H9 (cell line): ENCODE measurements at regions not wholly inside any gene's neighbourhood (a gene's known extent, or its start where the extent isn't known, plus 50 kb on each side); places are given as distances from the start of the nearest gene placed in this dataset.

ENCODE experiments used
- DNase-seq: peaks from one replicate; pipeline ENCODE4 v3.0.0-alpha.2; 2017
- H2AFZ ChIP-seq: one replicate; pipeline ENCODE4 v1.6.1; 2013; ENCODE audit warnings: mild to moderate bottlenecking, low read length, control low read depth, moderate library complexity
- H2AK5ac ChIP-seq: 2 replicates; pipeline ENCODE4 v1.6.1; 2013; ENCODE audit warnings: low read length, control low read depth, mixed read lengths; ENCODE audit not compliant: insufficient read length
- H2BK120ac ChIP-seq: one replicate; pipeline ENCODE4 v1.6.1; 2013; ENCODE audit warnings: low read depth, mild to moderate bottlenecking, low read length, control low read depth, inconsistent platforms; ENCODE audit not compliant: poor library complexity, severe bottlenecking
- H2BK12ac ChIP-seq: 2 replicates; pipeline ENCODE4 v1.6.1; 2013; ENCODE audit warnings: low read length, control low read depth, mixed read lengths, low read depth; ENCODE audit not compliant: insufficient read length
- H2BK15ac ChIP-seq: 2 replicates; pipeline ENCODE4 v1.6.1; 2013; ENCODE audit warnings: low read depth, low read length, control low read depth
- H2BK20ac ChIP-seq: one replicate; pipeline ENCODE4 v1.6.1; 2013; ENCODE audit warnings: low read depth, mild to moderate bottlenecking, low read length, control low read depth, inconsistent platforms; ENCODE audit not compliant: poor library complexity, severe bottlenecking
- H2BK5ac ChIP-seq: 2 replicates; pipeline ENCODE4 v1.6.1; 2013; ENCODE audit warnings: low read length, control low read depth, mixed read lengths; ENCODE audit not compliant: insufficient read length
- H3K14ac ChIP-seq: 2 replicates; pipeline ENCODE4 v1.6.1; 2013; ENCODE audit warnings: low read length, control low read depth; ENCODE audit not compliant: insufficient read depth
- H3K18ac ChIP-seq: 2 replicates; pipeline ENCODE4 v1.6.1; 2013; ENCODE audit warnings: low read depth, mild to moderate bottlenecking, mixed read lengths, low read length, control low read depth; ENCODE audit not compliant: insufficient read length
- H3K23ac ChIP-seq: 2 replicates; pipeline ENCODE4 v1.6.1; 2013; ENCODE audit warnings: low read length, control low read depth, mixed read lengths, low read depth; ENCODE audit not compliant: insufficient read length
- H3K23me2 ChIP-seq: 2 replicates; pipeline ENCODE4 v1.6.1; 2013; ENCODE audit warnings: low read depth, mild to moderate bottlenecking, mixed read lengths, low read length, control low read depth; ENCODE audit not compliant: insufficient read length, poor library complexity, severe bottlenecking
- H3K27ac ChIP-seq: 2 replicates; pipeline ENCODE4 v1.5.1; 2013; ENCODE audit warnings: low read length, control low read depth, mixed read lengths, low read depth; ENCODE audit not compliant: insufficient read length
- H3K27me3 ChIP-seq: 2 replicates; pipeline ENCODE4 v1.6.1; 2013; ENCODE audit warnings: low read length, control low read depth, inconsistent platforms; ENCODE audit not compliant: insufficient read depth
- H3K4ac ChIP-seq: 2 replicates; pipeline ENCODE4 v1.6.1; 2013; ENCODE audit warnings: low read depth, mild to moderate bottlenecking, control low read depth, inconsistent platforms, low read length, moderate library complexity
- H3K4me1 ChIP-seq: 2 replicates; pipeline ENCODE4 v1.6.1; 2013; ENCODE audit warnings: low read length, control low read depth, inconsistent platforms; ENCODE audit not compliant: insufficient read depth
- H3K4me2 ChIP-seq: 2 replicates; pipeline ENCODE4 v1.6.1; 2013; ENCODE audit warnings: low read length, control low read depth, mixed read lengths; ENCODE audit not compliant: insufficient read length, insufficient read depth
- H3K56ac ChIP-seq: 2 replicates; pipeline ENCODE4 v1.6.1; 2013; ENCODE audit warnings: low read depth, mild to moderate bottlenecking, mixed read lengths, low read length, control low read depth; ENCODE audit not compliant: insufficient read length
- H3K79me1 ChIP-seq: 2 replicates; pipeline ENCODE4 v1.6.1; 2013; ENCODE audit warnings: low read depth, mild to moderate bottlenecking, moderate library complexity, low read length, control low read depth, inconsistent platforms; ENCODE audit not compliant: insufficient read depth, poor library complexity, severe bottlenecking
- H3K79me2 ChIP-seq: 2 replicates; pipeline ENCODE4 v1.6.1; 2013; ENCODE audit warnings: low read length, control low read depth, inconsistent platforms; ENCODE audit not compliant: insufficient read depth
- H3K9ac ChIP-seq: 2 replicates; pipeline ENCODE4 v1.6.1; 2013; ENCODE audit warnings: low read length, control low read depth, mixed read lengths; ENCODE audit not compliant: insufficient read length; ENCODE audit errors: extremely low read depth
- H3K9me3 ChIP-seq: one replicate; pipeline ENCODE4 v1.6.1; 2013; ENCODE audit warnings: low read depth, low read length, inconsistent platforms; ENCODE audit not compliant: control insufficient read depth
- H3T11ph ChIP-seq: one replicate; pipeline ENCODE4 v1.6.1; 2013; ENCODE audit warnings: mild to moderate bottlenecking, low read length, control low read depth, inconsistent platforms
- H4K20me1 ChIP-seq: one replicate; pipeline ENCODE4 v1.6.1; 2013; ENCODE audit not compliant: control insufficient read depth, insufficient read length, insufficient read depth
- H4K5ac ChIP-seq: 2 replicates; pipeline ENCODE4 v1.6.1; 2013; ENCODE audit warnings: low read depth, mild to moderate bottlenecking, mixed read lengths, low read length, control low read depth; ENCODE audit not compliant: insufficient read length
- H4K8ac ChIP-seq: replicated peaks from 2 replicates; pipeline ENCODE4 v1.6.1; 2013; ENCODE audit warnings: low read length, control low read depth, mixed read lengths, low read depth; ENCODE audit not compliant: insufficient read length
- H4K91ac ChIP-seq: 2 replicates; pipeline ENCODE4 v1.6.1; 2013; ENCODE audit warnings: low read depth, mild to moderate bottlenecking, moderate library complexity, mixed read lengths, low read length, control low read depth; ENCODE audit not compliant: insufficient read length
- H3K27ac Mint-ChIP-seq, 3 experiments: 2 replicates in 2 of 3; 3 replicates in 1 of 3; pipeline ENCODE4 v1.8.0; 2020 to 2021; ENCODE audit warnings: mixed read lengths in 3 of 3, mild to moderate bottlenecking in 1 of 3, moderate library complexity in 1 of 3
- H3K27me3 Mint-ChIP-seq: 2 replicates; pipeline ENCODE4 v1.8.0; 2021; ENCODE audit warnings: low read depth, mild to moderate bottlenecking, moderate library complexity, mixed read lengths
- H3K36me3 Mint-ChIP-seq, 3 experiments: 2 replicates in 2 of 3; 3 replicates in 1 of 3; pipeline ENCODE4 v1.8.0; 2020 to 2021; ENCODE audit warnings: low read depth in 3 of 3, mixed read lengths in 3 of 3; ENCODE audit not compliant: insufficient read depth in 1 of 3
- H3K4me1 Mint-ChIP-seq, 2 experiments: 2 replicates each; pipeline ENCODE4 v1.8.0; 2020; ENCODE audit warnings: mixed read lengths in 2 of 2
- H3K4me3 Mint-ChIP-seq, 2 experiments: 2 replicates in 1 of 2; 3 replicates in 1 of 2; pipeline ENCODE4 v1.8.0; 2020 to 2021; ENCODE audit warnings: mild to moderate bottlenecking in 2 of 2, mixed read lengths in 2 of 2, moderate library complexity in 1 of 2
- H3K9me3 Mint-ChIP-seq, 2 experiments: 2 replicates in 1 of 2; 3 replicates in 1 of 2; pipeline ENCODE4 v1.8.0; 2020; ENCODE audit warnings: mild to moderate bottlenecking in 2 of 2, mixed read lengths in 2 of 2, moderate library complexity in 1 of 2
- TF ChIP-seq, protein P1 (sequence below): fragments of 200-600 bp; sonication (generic); conservative IDR thresholded peaks from 3 replicates; pipeline ENCODE4 v1.8.0; 2021; ENCODE audit warnings: antibody characterized with exemption, mild to moderate bottlenecking

DNA sequence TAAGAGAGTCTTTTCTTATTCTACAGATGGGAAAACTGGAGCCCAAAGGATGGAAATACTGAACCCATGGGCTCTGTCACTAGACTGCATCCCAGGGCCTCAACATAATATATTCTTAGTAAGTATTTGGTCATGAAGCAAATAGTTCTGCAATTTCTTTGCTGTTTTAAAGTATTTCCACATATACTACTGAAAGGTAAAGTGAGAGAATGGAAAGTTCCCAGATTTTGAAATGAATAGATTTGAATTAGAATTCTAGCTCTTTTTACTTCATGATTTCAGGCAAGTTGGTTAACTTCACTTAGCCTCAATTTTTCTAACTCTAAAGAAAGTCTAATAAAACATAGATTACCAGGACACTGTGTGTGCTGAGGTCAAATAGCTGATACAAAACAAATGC is 95.6 kb upstream of the FGGY start:
- Histone ChIP-seq H2BK20ac (no peak overlapping the region), H2BK120ac (no peak overlapping the region), H3K4me1 (no peaks in the 10 kb centered on the region), H2AFZ (no peak overlapping the region), H3K27ac (no peak overlapping the region), H4K5ac (no peak overlapping the region), H4K91ac (no peak overlapping the region), H3K79me1 (no peaks in the 10 kb centered on the region), H2BK5ac (no peak overlapping the region), H3K23ac (no peak overlapping the region), H3K56ac (no peak overlapping the region), H3K4me2 (no peak overlapping the region), H3K9ac (no peak overlapping the region), H2AK5ac (no peak overlapping the region), H3K4ac (no peak overlapping the region), H2BK15ac (no peak overlapping the region), H3K79me2 (no peaks in the 10 kb centered on the region), H3K23me2 (no peaks in the 10 kb centered on the region), H3K14ac (no peak overlapping the region), H4K20me1 (no peaks in the 10 kb centered on the region), H3K27me3 (no peaks in the 10 kb centered on the region), H3K18ac (no peak overlapping the region), H3K9me3 (no peaks in the 10 kb centered on the region), H4K8ac (no peak overlapping the region), H2BK12ac (no peak overlapping the region), H3T11ph (no peak overlapping the region)
- peaks cover 6 to 7% of the 10 kb centered on the region in 2 experiments for H3K9me3 Mint-ChIP-seq
- DNase-seq = no peak
- peaks cover 5% of the 10 kb centered on the region in 2 experiments; a peak in 3 of 4 replicates for H3K4me1 Mint-ChIP-seq
- peaks cover 0 to 5% (median 1%) of the 10 kb centered on the region in 3 experiments; a peak in 3 of 7 replicates for H3K36me3 Mint-ChIP-seq
- H3K4me3 Mint-ChIP-seq = no peak overlapping the region
- H3K27me3 Mint-ChIP-seq = peaks cover 4% of the 10 kb centered on the region; the same call in 1 of the 2 replicates
- no peak overlapping the region for H3K27ac Mint-ChIP-seq
- TF ChIP-seq, protein P1, sequence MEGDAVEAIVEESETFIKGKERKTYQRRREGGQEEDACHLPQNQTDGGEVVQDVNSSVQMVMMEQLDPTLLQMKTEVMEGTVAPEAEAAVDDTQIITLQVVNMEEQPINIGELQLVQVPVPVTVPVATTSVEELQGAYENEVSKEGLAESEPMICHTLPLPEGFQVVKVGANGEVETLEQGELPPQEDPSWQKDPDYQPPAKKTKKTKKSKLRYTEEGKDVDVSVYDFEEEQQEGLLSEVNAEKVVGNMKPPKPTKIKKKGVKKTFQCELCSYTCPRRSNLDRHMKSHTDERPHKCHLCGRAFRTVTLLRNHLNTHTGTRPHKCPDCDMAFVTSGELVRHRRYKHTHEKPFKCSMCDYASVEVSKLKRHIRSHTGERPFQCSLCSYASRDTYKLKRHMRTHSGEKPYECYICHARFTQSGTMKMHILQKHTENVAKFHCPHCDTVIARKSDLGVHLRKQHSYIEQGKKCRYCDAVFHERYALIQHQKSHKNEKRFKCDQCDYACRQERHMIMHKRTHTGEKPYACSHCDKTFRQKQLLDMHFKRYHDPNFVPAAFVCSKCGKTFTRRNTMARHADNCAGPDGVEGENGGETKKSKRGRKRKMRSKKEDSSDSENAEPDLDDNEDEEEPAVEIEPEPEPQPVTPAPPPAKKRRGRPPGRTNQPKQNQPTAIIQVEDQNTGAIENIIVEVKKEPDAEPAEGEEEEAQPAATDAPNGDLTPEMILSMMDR = no peak
